Stimulated activated CD8-positive, alpha-beta memory T cell treated with anti-CD3 and anti-CD28 coated beads, Interleukin-4, amount 100 ng/mL, for 4 hours (primary cell): ENCODE measurements at regions not wholly inside any gene's neighbourhood (a gene's known extent, or its start where the extent isn't known, plus 50 kb on each side); places are given as distances from the start of the nearest gene placed in this dataset.
"Not testable (repeated sequence)": the region's sequence is repeated elsewhere in the genome, so short reads cannot be mapped to it uniquely, and the experiment has no call there.

ENCODE experiments used
- DNase-seq, 2 donors: peaks; one replicate each; pipeline ENCODE4 v3.0.0-alpha.2; 2020; ENCODE audit warnings: low read depth in 2 of 2, low spot score in 1 of 2

DNA sequence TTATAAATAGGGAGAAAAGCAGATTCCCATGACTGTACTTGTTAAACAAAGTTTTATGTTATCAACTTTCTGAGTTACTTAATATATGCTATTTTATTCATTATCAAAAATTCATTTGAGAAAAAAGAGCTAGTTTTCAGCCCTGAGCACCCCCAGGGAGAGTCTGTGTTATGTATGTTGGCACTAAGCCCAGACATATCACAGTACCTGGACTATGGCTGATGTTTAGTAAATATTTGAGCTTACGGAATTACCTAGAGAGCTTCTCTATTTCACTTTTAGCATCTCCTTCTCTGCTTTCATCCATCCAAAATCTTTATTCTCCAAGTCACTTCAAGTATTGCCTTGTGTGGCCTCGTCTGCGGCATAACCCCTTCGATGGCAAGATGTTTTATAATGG, 225.9 kb upstream of the PCSK5 start:
- no peak for DNase-seq

DNA sequence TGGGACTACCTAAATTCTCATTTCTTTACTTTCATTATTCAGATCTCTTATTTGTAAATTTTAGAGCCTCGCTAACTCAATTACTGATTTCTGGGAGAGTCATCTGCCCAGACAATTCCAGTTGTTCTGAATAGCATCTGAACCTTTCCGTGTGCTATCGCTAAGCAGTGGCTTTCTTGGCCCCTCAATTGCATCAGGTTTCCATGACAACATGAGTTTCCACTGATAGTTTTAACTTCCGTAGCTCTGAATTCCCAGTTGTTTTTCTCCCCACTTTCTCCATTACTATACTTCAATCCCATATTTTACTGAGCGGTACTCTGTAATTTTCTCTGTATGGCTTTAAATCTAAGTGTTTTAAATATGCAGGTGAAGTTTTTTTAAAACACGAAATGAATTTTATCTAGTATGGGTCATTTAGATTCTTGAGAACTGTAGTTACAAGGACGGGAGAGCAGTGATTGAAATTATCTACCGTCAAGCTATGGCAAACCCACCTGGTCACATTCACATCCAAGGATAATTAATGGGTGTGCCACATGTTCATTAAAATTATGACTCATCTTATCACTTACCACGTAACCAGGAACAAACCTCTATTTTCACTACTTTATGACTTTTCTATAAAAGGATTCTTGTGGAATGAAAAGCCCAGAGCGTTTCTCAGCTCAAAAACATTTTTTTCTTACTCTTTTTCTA, 223.5 kb upstream of the PCSK5 start:
- no peak for DNase-seq

GRCh38 chr9:75669721-75670120, 220.8 kb upstream of the PCSK5 start:
- no peak for DNase-seq

DNA sequence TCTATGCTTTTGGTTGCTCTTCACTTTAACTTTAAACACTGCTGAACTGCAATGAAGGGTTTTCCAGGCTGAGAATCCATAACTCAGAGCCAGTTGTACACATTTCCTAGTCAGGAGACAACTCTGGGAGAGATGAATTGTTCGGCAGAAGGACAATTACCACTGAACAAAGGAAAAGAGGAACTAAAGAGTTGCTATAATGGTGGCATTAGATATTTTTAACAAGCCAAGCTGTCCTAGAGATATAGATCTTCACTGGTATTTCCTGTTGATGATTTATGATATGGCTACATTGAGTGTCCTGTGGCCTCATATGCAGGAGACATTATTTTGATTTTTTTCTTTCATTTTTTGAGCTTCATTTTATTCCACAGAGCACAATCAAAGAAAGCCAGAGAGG, 219.1 kb upstream of the PCSK5 start:
- DNase-seq, result no peak

DNA sequence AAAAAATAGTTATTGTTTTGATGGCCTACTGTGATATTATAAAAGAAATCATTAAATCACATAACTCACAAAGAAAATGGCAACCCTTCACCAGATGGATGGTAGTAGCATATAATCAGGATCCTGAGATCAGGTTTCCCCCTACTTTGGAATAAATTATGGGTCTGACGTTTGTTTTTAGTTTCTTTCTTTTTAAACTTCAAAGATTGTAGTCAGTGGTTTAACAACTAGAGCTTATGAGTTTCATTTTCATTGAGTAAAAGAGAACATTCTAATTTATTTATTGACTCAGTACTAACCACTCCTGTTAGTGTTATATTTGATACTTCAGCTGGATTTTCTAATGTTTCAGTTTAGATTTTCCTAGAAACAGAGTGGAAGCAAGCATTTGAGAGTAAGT, 218.0 kb upstream of the PCSK5 start:
- no peak for DNase-seq

- DNase-seq, result no peak
Measured at GRCh38 chr9:75683591-75683990, 206.9 kb upstream of the PCSK5 start.

DNA sequence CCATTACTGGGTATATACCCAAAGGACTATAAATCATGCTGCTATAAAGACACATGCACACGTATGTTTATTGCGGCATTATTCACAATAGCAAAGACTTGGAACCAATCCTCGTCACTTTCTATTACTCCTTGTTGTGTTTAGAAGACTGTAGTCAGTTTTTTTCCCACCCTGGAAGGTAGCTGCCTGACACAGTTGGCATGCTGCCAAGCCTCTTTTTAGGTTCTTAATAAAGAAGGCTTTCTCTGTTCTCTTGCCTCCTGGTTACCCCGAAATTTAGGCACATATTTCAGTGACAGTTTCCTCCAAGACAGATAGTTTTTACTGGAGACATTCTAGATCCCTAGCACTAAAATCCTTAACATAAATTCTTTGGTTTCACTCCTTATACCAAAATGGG, 205.4 kb upstream of the PCSK5 start:
- no peak for DNase-seq

DNA sequence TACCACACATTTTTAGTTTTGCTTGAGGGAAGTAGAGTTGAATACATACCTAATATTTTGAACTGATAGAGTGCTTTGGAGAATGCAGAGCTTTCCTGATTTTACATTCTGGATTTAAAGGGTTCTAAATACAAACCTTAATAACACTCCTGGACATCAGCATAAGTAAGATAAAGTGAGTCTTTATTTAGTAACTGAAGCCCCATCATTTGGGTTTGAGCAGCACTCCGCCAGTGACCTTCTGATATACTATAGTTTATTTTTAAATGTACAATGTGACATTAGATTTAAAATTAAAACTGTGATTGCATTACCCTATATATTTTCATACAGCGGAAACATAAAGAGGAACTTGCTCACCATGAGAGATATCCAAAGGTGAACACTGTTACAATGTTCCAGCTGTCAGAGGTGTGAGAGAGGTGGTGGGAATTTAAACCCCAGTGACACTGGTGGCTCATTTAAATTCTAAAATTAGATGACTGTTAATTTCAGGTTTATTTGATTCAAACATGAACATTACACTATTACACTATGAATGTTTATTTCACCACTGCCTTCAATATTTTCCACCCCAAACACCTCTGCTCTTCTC, 203.0 kb upstream of the PCSK5 start:
- no peak for DNase-seq

DNA sequence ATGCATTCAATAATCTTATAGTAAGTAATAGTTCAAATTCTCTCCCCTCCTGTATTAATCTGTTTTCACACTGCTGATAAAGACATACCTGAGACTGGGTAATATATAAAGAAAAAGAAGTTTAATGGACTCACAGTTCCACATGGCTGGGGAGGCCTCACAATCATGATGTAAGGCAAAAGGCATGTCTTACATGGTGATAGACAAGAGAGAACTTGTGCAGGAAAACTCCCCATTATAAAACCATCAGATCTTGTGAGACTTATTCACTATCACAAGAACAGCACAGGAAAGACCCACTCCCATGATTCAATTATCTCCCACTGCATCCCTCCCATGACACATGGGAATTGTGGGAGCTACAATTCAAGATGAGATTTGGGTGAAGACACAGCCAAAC, 199.9 kb upstream of the PCSK5 start:
- DNase-seq, result not testable (repeated sequence)

GRCh38 chr9:75691408-75691807, 199.1 kb upstream of the PCSK5 start:
- DNase-seq, result no peak

- no peak for DNase-seq
Measured at GRCh38 chr9:75692309-75692708, 198.2 kb upstream of the PCSK5 start.

GRCh38 chr9:75695921-75696320, 194.6 kb upstream of the PCSK5 start:
- no peak for DNase-seq

DNA sequence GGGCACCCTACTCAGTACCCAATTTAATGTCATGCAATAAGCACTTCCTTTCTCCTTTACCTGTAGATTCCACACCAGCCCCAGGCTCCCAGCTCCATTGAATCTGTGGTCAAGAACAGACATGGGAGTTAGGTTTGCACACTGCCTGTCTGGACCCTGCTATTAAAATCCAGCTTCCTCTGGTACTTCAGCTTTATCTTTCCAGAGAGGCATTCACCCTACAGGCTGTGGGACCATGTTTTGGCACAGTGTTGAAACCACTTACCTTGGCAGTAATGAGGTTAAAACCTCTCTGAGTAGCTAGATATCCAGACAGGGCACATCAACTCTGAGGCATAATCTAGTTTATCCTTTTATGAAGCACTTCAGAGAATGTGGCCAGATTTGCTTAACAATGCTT, 191.5 kb upstream of the PCSK5 start:
- DNase-seq, result no peak

- DNase-seq, result no peak
Measured at GRCh38 chr9:75699625-75700251, 190.7 kb upstream of the PCSK5 start.

DNA sequence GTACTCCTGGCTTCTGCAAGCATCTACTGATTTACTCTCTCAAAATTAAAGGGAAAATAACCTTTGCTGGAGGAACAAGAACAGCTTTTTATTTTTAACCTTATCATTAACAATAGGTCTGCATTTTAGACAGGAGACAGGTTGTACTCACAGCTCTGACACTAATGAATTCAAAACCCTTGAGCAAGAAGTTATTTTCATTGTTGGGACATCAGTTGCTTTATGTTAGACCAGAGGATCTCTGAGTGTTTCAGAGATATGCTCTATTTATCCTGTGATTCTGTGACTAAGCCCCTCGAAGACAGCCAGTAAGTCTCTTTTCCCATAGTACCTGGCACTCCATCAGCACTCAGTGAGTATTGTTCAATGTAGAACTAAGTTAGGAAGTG, 190.2 kb upstream of the PCSK5 start:
- DNase-seq, result no peak

- no peak for DNase-seq
Measured at GRCh38 chr9:75707191-75707590, 183.3 kb upstream of the PCSK5 start.

DNA sequence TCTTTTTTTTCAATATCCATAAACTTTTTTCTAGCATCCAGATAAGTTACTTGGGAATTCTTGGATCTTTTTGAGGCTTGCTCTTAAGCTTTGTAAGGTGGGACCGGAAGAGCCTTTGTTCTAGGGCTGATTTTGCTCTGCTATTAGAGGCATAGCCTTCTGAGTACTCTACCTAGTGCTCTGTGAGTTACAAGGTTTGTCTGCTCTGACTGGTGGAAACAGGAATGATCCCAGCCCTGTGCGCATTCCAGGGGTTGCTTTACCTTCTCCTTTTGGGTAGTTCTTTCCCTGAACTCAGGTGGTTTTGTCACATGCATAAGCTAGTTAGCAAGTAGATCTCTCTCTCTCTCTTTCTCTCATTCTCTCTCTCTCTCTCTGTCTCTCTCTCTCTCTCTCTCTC, 180.8 kb upstream of the PCSK5 start:
- DNase-seq, result no peak

DNA sequence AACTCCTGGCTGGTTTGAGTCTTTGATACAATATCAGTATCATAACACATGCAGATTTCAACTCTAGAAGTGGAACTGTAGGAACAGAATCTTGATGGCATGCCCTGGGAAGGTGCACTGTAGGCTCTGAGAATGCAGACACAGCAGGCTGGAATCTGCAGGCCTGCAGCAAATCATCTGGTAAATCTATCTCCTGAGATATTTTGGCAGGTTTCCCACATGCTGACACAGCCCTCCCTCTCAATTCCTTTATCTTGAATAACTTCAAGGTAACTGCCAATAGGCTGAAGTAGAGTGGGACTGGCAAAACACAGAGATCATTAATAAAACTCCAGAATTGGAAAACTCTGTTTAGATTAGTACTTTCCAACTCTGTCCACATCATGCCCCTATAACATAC, 177.8 kb upstream of the PCSK5 start:
- no peak for DNase-seq

- DNase-seq, result no peak
Measured at GRCh38 chr9:75713335-75713734, 177.1 kb upstream of the PCSK5 start.

GRCh38 chr9:75715360-75715759, 175.1 kb upstream of the PCSK5 start:
- no peak for DNase-seq

GRCh38 chr9:75718677-75719076, 171.8 kb upstream of the PCSK5 start:
- DNase-seq, result no peak

GRCh38 chr9:75728391-75728790, 162.1 kb upstream of the PCSK5 start:
- no peak for DNase-seq

DNA sequence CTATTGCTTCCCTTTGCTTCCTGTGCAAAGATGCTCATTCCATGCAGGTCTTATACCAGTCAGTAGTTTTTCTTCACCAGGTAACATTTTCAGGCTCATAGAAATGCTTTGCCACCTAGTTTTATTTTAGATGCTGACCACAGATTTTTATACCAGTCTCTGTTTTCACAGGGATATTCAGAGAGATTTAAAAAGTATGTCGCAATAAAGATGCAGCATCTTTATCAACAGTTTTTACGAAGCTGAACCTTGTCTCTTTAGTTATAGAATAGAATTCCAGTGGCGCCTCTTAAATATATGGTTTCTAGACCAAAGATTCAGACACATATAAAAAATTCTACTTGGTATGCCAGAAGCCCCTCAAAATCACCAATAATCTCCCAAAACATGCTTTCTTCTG, 155.7 kb upstream of the PCSK5 start:
- no peak for DNase-seq
